GM19452 (cell line): ENCODE measurements at regions not wholly inside any gene's neighbourhood (a gene's known extent, or its start where the extent isn't known, plus 50 kb on each side); places are given as distances from the start of the nearest gene placed in this dataset.

Experiments
- ATAC-seq: cut with Tn5 transposase; IDR thresholded peaks from one replicate; pipeline ENCODE4 v1.9.1; 2021; ENCODE audit not compliant: unreplicated experiment

GRCh38 chr7:113715981-113716856 is 202.6 kb downstream of the PPP1R3A start:
- ATAC-seq: no peak

- ATAC-seq: no peak
These were observed 203.5 kb downstream of the PPP1R3A start for GRCh38 chr7:113715262-113715661.

- ATAC-seq: peak; percentile 95
These were observed 208.3 kb downstream of the PPP1R3A start for GRCh38 chr7:113710310-113711096.

GRCh38 chr7:113705439-113705838 is 213.4 kb downstream of the PPP1R3A start:
- no peak for ATAC-seq

GRCh38 chr7:113698556-113699220 is 220.1 kb downstream of the PPP1R3A start:
- no peak for ATAC-seq

- no peak for ATAC-seq
These were observed 224.7 kb downstream of the PPP1R3A start for GRCh38 chr7:113694149-113694548.

GRCh38 chr7:113684165-113684564 is 234.6 kb downstream of the PPP1R3A start:
- no peak for ATAC-seq

- ATAC-seq: no peak
These were observed 241.0 kb downstream of the PPP1R3A start for GRCh38 chr7:113677811-113678210.

GRCh38 chr7:113664867-113665266 is 253.9 kb downstream of the PPP1R3A start:
- no peak for ATAC-seq

- ATAC-seq: no peak
These were observed 259.4 kb downstream of the PPP1R3A start for GRCh38 chr7:113659416-113659815.

GRCh38 chr7:113657603-113658002 is 261.2 kb downstream of the PPP1R3A start:
- ATAC-seq: peak; percentile 92

GRCh38 chr7:113652501-113652900 is 266.3 kb downstream of the PPP1R3A start:
- ATAC-seq: no peak

GRCh38 chr7:113649556-113649955 is 269.3 kb downstream of the PPP1R3A start:
- no peak for ATAC-seq

- no peak for ATAC-seq
These were observed 279.6 kb downstream of the PPP1R3A start for GRCh38 chr7:113639221-113639620.

GRCh38 chr7:113636727-113637421 is 281.9 kb downstream of the PPP1R3A start:
- ATAC-seq: no peak

GRCh38 chr7:113635492-113635891 is 283.3 kb downstream of the PPP1R3A start:
- no peak for ATAC-seq

GRCh38 chr7:113633073-113633472 is 285.7 kb downstream of the PPP1R3A start:
- ATAC-seq: no peak

- ATAC-seq: no peak
These were observed 289.6 kb downstream of the PPP1R3A start for GRCh38 chr7:113628948-113629847.

GRCh38 chr7:113625494-113626102 is 293.2 kb downstream of the PPP1R3A start:
- ATAC-seq: no peak
